ENCODE measurements at regions not wholly inside any gene's neighbourhood (a gene's known extent, or its start where the extent isn't known, plus 50 kb on each side); places are given as distances from the start of the nearest gene placed in this dataset.

DNA sequence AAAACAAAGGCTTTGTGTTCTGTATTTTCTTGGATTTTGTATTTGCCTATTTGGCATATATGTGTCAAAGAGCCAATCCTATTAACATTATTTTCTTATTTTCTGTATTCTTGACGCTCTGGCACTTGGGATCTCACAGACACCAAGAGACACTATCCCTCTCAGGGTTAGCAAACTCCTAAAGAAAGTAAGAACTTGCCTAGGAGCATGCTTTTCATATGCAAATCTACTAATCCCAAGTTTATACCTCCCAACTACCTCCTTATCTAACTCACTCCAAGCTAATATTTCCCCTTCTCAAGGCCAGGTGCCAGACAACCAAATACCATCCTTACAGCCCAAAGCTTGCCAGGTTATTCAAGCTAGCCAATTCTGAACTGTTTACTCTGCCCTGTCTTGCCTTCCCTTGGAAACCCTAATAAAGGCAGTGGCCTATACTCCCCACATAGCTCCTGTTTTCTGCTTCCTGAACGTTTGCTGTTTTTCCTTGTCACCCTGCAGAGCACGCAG lies 455.4 kb upstream of the ANO3 start:
- no peaks in the 10 kb centered on the region for H3K36me3 ChIP-seq (ENCODE audit: control insufficient read depth in 4 of 4, insufficient read depth in 4 of 4, low read length in 4 of 4)
- H3K27ac ChIP-seq (ENCODE audit: low read depth in 1 of 2, low read length in 1 of 2), result no peak overlapping the region
- H3K9ac ChIP-seq (ENCODE audit: insufficient read depth in 1 of 2, low read length in 2 of 2), result no peak overlapping the region
- 67 to 70% methylated on average over 3 of the region's 3 CpGs for WGBS, 2 donors
- TF ChIP-seq CTCF (IDR thresholded peaks at IDR 0.05; ENCODE audit: control extremely low read depth, extremely low read depth), result no peak
- no peaks in the 10 kb centered on the region for H3K27me3 ChIP-seq (ENCODE audit: control insufficient read depth in 3 of 3, insufficient read depth in 3 of 3, low read length in 2 of 3)
- H3K9me3 ChIP-seq (ENCODE audit: control insufficient read depth in 4 of 4, insufficient read depth in 3 of 4, low read length in 3 of 4), result no peaks in the 10 kb centered on the region
- no peak overlapping the region for H3K4me3 ChIP-seq
- ATAC-seq (ENCODE audit: insufficient read depth, low FRiP score) (no peak), DNase-seq (no peak)
- no peaks in the 10 kb centered on the region for H3K4me1 ChIP-seq (ENCODE audit: control insufficient read depth in 5 of 5, insufficient read depth in 5 of 5, low read length in 5 of 5)

- Histone ChIP-seq H3K27ac (ENCODE audit: low read depth in 1 of 2, low read length in 1 of 2) (no peak overlapping the region), H3K9me3 (ENCODE audit: control insufficient read depth in 4 of 4, insufficient read depth in 3 of 4, low read length in 3 of 4) (no peaks in the 10 kb centered on the region), H3K9ac (ENCODE audit: insufficient read depth in 1 of 2, low read length in 2 of 2) (no peak overlapping the region), H3K36me3 (ENCODE audit: control insufficient read depth in 4 of 4, insufficient read depth in 4 of 4, low read length in 4 of 4) (no peaks in the 10 kb centered on the region), H3K27me3 (ENCODE audit: control insufficient read depth in 3 of 3, insufficient read depth in 3 of 3, low read length in 2 of 3) (no peaks in the 10 kb centered on the region), H3K4me3 (no peak overlapping the region), H3K4me1 (ENCODE audit: control insufficient read depth in 5 of 5, insufficient read depth in 5 of 5, low read length in 5 of 5) (no peaks in the 10 kb centered on the region)
- no peak for TF ChIP-seq CTCF (IDR thresholded peaks at IDR 0.05; ENCODE audit: control extremely low read depth, extremely low read depth)
- WGBS, 2 donors, result 88 to 89% methylated on average over 3 of the region's 3 CpGs
- ATAC-seq (ENCODE audit: insufficient read depth, low FRiP score) (no peak), DNase-seq (no peak)
Observed at GRCh38 chr11:25886036-25886435, 445.9 kb upstream of the ANO3 start.

GRCh38 chr11:25890626-25891260 lies 441.2 kb upstream of the ANO3 start:
- ATAC-seq (ENCODE audit: insufficient read depth, low FRiP score) (no peak), DNase-seq (no peak)
- H3K36me3 ChIP-seq (ENCODE audit: control insufficient read depth in 4 of 4, insufficient read depth in 4 of 4, low read length in 4 of 4), result no peaks in the 10 kb centered on the region
- no peaks in the 10 kb centered on the region for H3K27me3 ChIP-seq (ENCODE audit: control insufficient read depth in 3 of 3, insufficient read depth in 3 of 3, low read length in 2 of 3)
- H3K9me3 ChIP-seq (ENCODE audit: control insufficient read depth in 4 of 4, insufficient read depth in 3 of 4, low read length in 3 of 4), result no peaks in the 10 kb centered on the region
- 60 to 61% methylated on average over 3 of the region's 3 CpGs for WGBS, 2 donors
- no peaks in the 10 kb centered on the region for H3K4me1 ChIP-seq (ENCODE audit: control insufficient read depth in 5 of 5, insufficient read depth in 5 of 5, low read length in 5 of 5)
- no peak overlapping the region for H3K9ac ChIP-seq (ENCODE audit: insufficient read depth in 1 of 2, low read length in 2 of 2)
- no peak overlapping the region for H3K27ac ChIP-seq (ENCODE audit: low read depth in 1 of 2, low read length in 1 of 2)
- TF ChIP-seq CTCF (IDR thresholded peaks at IDR 0.05; ENCODE audit: control extremely low read depth, extremely low read depth), result no peak
- no peak overlapping the region for H3K4me3 ChIP-seq

DNA sequence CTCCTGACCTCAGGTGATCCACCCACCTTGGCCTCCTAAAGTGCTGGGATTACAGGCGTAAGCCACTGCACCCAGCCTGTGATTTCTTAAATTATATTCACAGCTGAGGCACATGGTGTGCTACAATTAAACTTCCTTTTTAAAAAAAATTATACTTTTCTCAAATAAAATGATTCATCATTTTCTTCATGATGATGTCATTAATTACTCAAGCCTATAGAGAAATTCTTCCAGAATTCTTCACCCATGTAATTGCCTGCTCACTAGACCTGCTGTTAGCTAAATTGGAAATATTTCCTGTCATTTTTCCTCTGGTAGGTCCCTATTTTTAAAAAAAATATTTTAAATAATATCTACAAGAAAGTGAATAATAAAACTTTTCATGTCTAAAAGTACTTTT lies 440.0 kb upstream of the ANO3 start:
- Histone ChIP-seq H3K27ac (ENCODE audit: low read depth in 1 of 2, low read length in 1 of 2) (no peak overlapping the region), H3K27me3 (ENCODE audit: control insufficient read depth in 3 of 3, insufficient read depth in 3 of 3, low read length in 2 of 3) (no peaks in the 10 kb centered on the region), H3K36me3 (ENCODE audit: control insufficient read depth in 4 of 4, insufficient read depth in 4 of 4, low read length in 4 of 4) (no peaks in the 10 kb centered on the region), H3K9ac (ENCODE audit: insufficient read depth in 1 of 2, low read length in 2 of 2) (no peak overlapping the region), H3K9me3 (ENCODE audit: control insufficient read depth in 4 of 4, insufficient read depth in 3 of 4, low read length in 3 of 4) (no peaks in the 10 kb centered on the region), H3K4me1 (ENCODE audit: control insufficient read depth in 5 of 5, insufficient read depth in 5 of 5, low read length in 5 of 5) (no peaks in the 10 kb centered on the region), H3K4me3 (no peak overlapping the region)
- 93 to 96% methylated on average over 1 of the region's 1 CpG for WGBS, 2 donors
- no peak for TF ChIP-seq CTCF (IDR thresholded peaks at IDR 0.05; ENCODE audit: control extremely low read depth, extremely low read depth)
- DNase-seq, result no peak
- ATAC-seq (ENCODE audit: insufficient read depth, low FRiP score), result no peak
